NT2/D1 (cell line): ENCODE measurements at regions not wholly inside any gene's neighbourhood (a gene's known extent, or its start where the extent isn't known, plus 50 kb on each side); places are given as distances from the start of the nearest gene placed in this dataset.

Experiments used
- DNase-seq: peaks from one replicate; pipeline ENCODE4 v3.0.0-alpha.2; 2011; ENCODE audit warnings: low read depth, low spot score
- H3K27me3 ChIP-seq: 2 replicates; pipeline ENCODE4 v1.6.0; 2011; ENCODE audit warnings: mild to moderate bottlenecking; ENCODE audit not compliant: insufficient read length, insufficient read depth
- H3K36me3 ChIP-seq: 2 replicates; pipeline ENCODE4 v1.6.1; 2011; ENCODE audit warnings: mild to moderate bottlenecking, low read length, mixed read lengths; ENCODE audit not compliant: insufficient read depth, insufficient read length
- H3K4me1 ChIP-seq: 2 replicates; pipeline ENCODE4 v1.5.1; 2011; ENCODE audit not compliant: insufficient read depth, insufficient read length
- H3K4me3 ChIP-seq: 2 replicates; pipeline ENCODE4 v1.5.1; 2011; ENCODE audit warnings: low read depth; ENCODE audit not compliant: insufficient read length
- H3K9ac ChIP-seq: 2 replicates; pipeline ENCODE4 v1.6.0; 2011; ENCODE audit warnings: low read depth; ENCODE audit not compliant: insufficient read length
- H3K9me3 ChIP-seq: 2 replicates; pipeline ENCODE4 v1.5.1; 2011; ENCODE audit warnings: mild to moderate bottlenecking, low read length; ENCODE audit not compliant: insufficient read depth
- SUZ12 ChIP-seq: IDR thresholded peaks from 2 replicates; pipeline ENCODE4 v1.6.1; 2011; ENCODE audit not compliant: insufficient read length, insufficient read depth; ENCODE audit errors: extremely low read depth
- YY1 ChIP-seq: IDR thresholded peaks from 2 replicates; pipeline ENCODE4 v1.6.1; 2011; ENCODE audit not compliant: insufficient read length, insufficient read depth
- ZNF274 ChIP-seq: IDR thresholded peaks from 2 replicates; pipeline ENCODE4 v1.6.1; 2011; ENCODE audit warnings: mild to moderate bottlenecking, low read depth, low read length

- H3K4me1 ChIP-seq = no peaks in the 10 kb centered on the region
- no peak for TF ChIP-seq YY1
- TF ChIP-seq SUZ12 = no peak
- TF ChIP-seq ZNF274 = no peak
- no peak overlapping the region for H3K4me3 ChIP-seq
- H3K27me3 ChIP-seq = no peaks in the 10 kb centered on the region
- no peaks in the 10 kb centered on the region for H3K9me3 ChIP-seq
- no peaks in the 10 kb centered on the region for H3K36me3 ChIP-seq
- no peak overlapping the region for H3K9ac ChIP-seq
- DNase-seq = no peak
Measured at GRCh38 chr7:52777051-52777822, 258.2 kb upstream of the POM121L12 start.

DNA sequence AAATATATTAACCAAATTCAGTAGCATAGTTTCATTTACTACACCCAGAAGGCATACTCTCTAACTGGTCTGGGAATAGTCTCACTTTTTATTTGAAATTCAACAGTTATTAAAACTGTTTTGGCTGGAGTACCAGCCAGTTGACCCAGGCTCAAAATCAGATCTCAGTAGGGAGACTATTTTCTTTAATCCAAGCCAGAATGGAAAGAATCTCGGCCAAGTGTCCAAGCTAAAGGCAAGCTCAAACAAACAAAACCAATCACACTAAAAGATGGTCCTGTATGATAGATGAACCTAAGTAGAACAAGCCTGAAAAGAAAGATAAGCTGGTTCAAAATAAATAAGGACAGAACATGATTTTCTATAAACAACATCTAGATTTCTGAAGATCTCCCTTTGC is 259.6 kb upstream of the POM121L12 start:
- H3K9ac ChIP-seq = no peak overlapping the region
- no peak overlapping the region for H3K4me3 ChIP-seq
- no peaks in the 10 kb centered on the region for H3K27me3 ChIP-seq
- no peaks in the 10 kb centered on the region for H3K36me3 ChIP-seq
- TF ChIP-seq YY1 (no peak), SUZ12 (no peak), ZNF274 (no peak)
- no peaks in the 10 kb centered on the region for H3K4me1 ChIP-seq
- no peaks in the 10 kb centered on the region for H3K9me3 ChIP-seq
- no peak for DNase-seq

GRCh38 chr7:52771177-52771576 is 264.3 kb upstream of the POM121L12 start:
- H3K4me1 ChIP-seq = no peaks in the 10 kb centered on the region
- H3K9me3 ChIP-seq = no peaks in the 10 kb centered on the region
- no peak overlapping the region for H3K4me3 ChIP-seq
- no peaks in the 10 kb centered on the region for H3K27me3 ChIP-seq
- DNase-seq = no peak
- TF ChIP-seq SUZ12 = no peak
- no peak for TF ChIP-seq ZNF274
- TF ChIP-seq YY1 = no peak
- H3K9ac ChIP-seq = no peak overlapping the region
- H3K36me3 ChIP-seq = no peaks in the 10 kb centered on the region

GRCh38 chr7:52764492-52765169 is 270.8 kb upstream of the POM121L12 start:
- no peak for DNase-seq
- no peaks in the 10 kb centered on the region for H3K4me1 ChIP-seq
- TF ChIP-seq ZNF274 (no peak), YY1 (no peak), SUZ12 (no peak)
- H3K36me3 ChIP-seq = no peaks in the 10 kb centered on the region
- no peaks in the 10 kb centered on the region for H3K27me3 ChIP-seq
- H3K4me3 ChIP-seq = no peak overlapping the region
- H3K9ac ChIP-seq = no peak overlapping the region
- no peaks in the 10 kb centered on the region for H3K9me3 ChIP-seq

DNA sequence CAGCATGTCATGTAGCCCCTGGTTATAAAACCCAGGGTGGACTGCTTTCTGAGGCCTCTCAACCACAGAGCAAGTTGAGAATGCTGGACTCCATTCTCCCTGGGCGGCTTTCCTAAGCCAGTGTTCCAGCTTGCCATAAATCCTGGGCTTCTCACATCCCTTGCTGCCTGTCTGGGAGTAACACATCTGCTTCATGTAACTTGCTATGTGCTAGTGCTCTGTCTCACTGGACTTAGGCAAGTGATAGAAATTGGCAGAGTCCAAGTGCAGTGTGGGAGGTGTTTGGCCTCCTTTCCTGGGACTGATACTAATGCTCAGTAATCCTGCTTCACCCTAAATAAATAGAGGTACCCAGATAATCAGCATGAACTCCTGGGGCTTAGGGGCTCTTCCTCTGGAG is 277.1 kb upstream of the POM121L12 start:
- Histone ChIP-seq H3K4me1 (no peaks in the 10 kb centered on the region), H3K9me3 (no peaks in the 10 kb centered on the region), H3K36me3 (no peaks in the 10 kb centered on the region), H3K4me3 (no peak overlapping the region), H3K27me3 (no peaks in the 10 kb centered on the region), H3K9ac (no peak overlapping the region)
- DNase-seq = no peak
- TF ChIP-seq YY1 (no peak), ZNF274 (no peak)

DNA sequence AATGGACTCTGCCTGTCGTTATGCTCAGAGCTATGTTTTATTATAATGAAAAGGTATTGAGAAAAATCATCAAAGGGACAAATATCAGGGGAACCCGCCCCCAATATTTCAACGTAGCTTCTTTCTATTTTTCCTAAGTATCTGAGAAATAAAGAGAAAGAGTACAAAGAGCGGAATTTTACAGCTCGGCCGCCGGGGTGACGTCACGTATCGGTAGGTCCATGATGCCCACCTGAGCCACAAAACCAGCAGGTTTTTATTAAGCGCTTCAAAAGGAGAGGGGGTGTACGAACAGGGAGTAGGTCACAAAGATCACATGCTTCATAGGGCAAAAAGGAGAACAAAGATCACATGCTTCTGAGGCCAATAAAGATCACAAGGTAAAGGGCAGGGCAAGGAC is 281.6 kb upstream of the POM121L12 start:
- Histone ChIP-seq H3K36me3 (no peaks in the 10 kb centered on the region), H3K4me1 (no peaks in the 10 kb centered on the region), H3K9me3 (no peaks in the 10 kb centered on the region), H3K4me3 (no peak overlapping the region), H3K27me3 (no peaks in the 10 kb centered on the region), H3K9ac (no peak overlapping the region)
- no peak for TF ChIP-seq YY1
- no peak for TF ChIP-seq ZNF274
- TF ChIP-seq SUZ12 = no peak
- no peak for DNase-seq

DNA sequence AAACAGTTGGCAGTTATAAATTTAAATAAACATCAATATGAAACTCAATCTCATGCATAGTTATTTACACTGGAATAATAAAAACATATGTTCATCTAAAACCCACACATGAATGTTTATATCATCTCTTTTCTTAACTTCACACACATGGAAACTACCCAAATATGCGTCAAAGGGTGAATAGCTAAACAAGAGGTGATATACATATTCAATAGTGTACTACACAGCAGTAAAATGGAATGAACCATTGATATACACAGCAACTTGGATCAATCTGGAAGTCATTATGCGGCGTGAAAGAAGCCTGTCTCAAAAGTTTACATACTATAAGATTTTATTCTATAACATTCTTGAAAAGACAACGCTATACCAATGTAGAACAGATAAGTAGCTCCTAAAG is 282.5 kb upstream of the POM121L12 start:
- Histone ChIP-seq H3K27me3 (no peaks in the 10 kb centered on the region), H3K9ac (no peak overlapping the region), H3K4me3 (no peak overlapping the region), H3K36me3 (no peaks in the 10 kb centered on the region), H3K9me3 (no peaks in the 10 kb centered on the region), H3K4me1 (no peaks in the 10 kb centered on the region)
- TF ChIP-seq SUZ12 = no peak
- TF ChIP-seq ZNF274 = no peak
- no peak for TF ChIP-seq YY1
- DNase-seq = no peak
